NCI-H2196 treated with DMSO at 0.1 percent for 48 hours (cell line): ENCODE measurements at regions not wholly inside any gene's neighbourhood (a gene's known extent, or its start where the extent isn't known, plus 50 kb on each side); places are given as distances from the start of the nearest gene placed in this dataset.
A peak's percentile ranks its signal among the peaks of the same experiment; 100 is the strongest.

Experiments used
- DNase-seq: peaks from one replicate; lab custom pipeline; 2025; ENCODE audit not compliant: unreplicated experiment; lab: John Stamatoyannopoulos, UW

- no peak for DNase-seq
Measured at GRCh38 chr6:170035901-170036304, 255.0 kb downstream of the DLL1 start.

GRCh38 chr6:170035044-170035443 is 255.8 kb downstream of the DLL1 start:
- DNase-seq: no peak

GRCh38 chr6:170034294-170034693 is 256.6 kb downstream of the DLL1 start:
- no peak for DNase-seq

- DNase-seq: no peak
Measured at GRCh38 chr6:170033666-170034065, 257.2 kb downstream of the DLL1 start.

GRCh38 chr6:170032706-170033309 is 258.1 kb downstream of the DLL1 start:
- no peak for DNase-seq

- DNase-seq: no peak
Measured at GRCh38 chr6:170032197-170032596, 258.7 kb downstream of the DLL1 start.

- no peak for DNase-seq
Measured at GRCh38 chr6:170031684-170032121, 259.2 kb downstream of the DLL1 start.

- DNase-seq: peak; percentile 34
Measured at GRCh38 chr6:170030821-170031471, 259.9 kb downstream of the DLL1 start.

GRCh38 chr6:170030284-170030815 is 260.5 kb downstream of the DLL1 start:
- DNase-seq: no peak

GRCh38 chr6:170029416-170030283 is 261.2 kb downstream of the DLL1 start:
- no peak for DNase-seq

GRCh38 chr6:170028629-170029345 is 262.1 kb downstream of the DLL1 start:
- no peak for DNase-seq

GRCh38 chr6:170027647-170028043 is 263.2 kb downstream of the DLL1 start:
- DNase-seq: no peak

- DNase-seq: no peak
Measured at GRCh38 chr6:170026751-170027646, 263.9 kb downstream of the DLL1 start.

GRCh38 chr6:170025935-170026750 is 264.7 kb downstream of the DLL1 start:
- DNase-seq: peak; percentile 71

- DNase-seq: peak; percentile 21
Measured at GRCh38 chr6:170025341-170025911, 265.5 kb downstream of the DLL1 start.

- DNase-seq: peak; percentile 32
Measured at GRCh38 chr6:170024940-170025339, 265.9 kb downstream of the DLL1 start.

- DNase-seq: no peak
Measured at GRCh38 chr6:170023620-170024521, 267.0 kb downstream of the DLL1 start.
